CD4-positive, alpha-beta T cell treated with Interleukin-10 for 1 hour (primary cell): ENCODE measurements at regions not wholly inside any gene's neighbourhood (a gene's known extent, or its start where the extent isn't known, plus 50 kb on each side); places are given as distances from the start of the nearest gene placed in this dataset.

Experiments
- DNase-seq: peaks from one replicate; pipeline ENCODE4 v3.0.0-alpha.2; 2020

DNA sequence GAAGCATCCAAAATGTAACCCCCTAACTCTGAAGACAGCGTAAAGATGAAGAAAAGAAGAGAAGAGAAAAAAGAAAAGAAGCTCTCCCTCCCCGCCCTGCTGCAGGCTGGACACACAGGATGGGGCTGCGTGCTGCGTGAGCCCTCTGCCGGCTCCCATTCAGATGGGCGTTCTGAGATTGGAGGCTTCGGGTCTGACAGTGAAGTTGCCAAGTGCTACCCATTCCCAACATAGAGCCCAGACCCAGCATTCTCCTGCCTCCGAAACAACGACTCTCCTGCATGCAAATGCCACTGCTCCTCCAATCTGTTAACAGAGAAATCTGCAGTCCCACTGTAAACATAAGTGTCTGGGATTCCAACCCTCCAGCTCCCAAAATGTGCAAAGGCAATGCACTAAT is 234.9 kb downstream of the BCL11A start:
- no peak for DNase-seq

DNA sequence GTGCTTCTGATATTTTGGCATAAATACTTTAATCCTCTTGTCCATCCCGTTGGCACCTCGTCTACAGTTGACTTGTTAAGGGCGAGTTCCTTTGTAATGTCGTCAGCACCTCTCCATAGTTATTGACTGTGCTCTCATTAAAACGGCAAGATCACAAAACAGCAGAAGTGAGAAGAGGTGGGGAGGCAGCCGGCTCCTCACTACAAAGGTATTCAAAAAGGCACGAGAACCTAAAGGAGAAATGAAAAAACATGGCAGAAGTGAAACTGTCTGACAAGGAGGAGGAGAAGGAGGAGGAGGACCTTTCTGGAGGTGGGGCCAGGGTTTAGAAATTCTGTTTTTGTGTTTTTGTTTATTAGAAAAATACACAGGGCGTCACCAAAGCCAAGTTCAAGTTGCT is 235.6 kb downstream of the BCL11A start:
- DNase-seq: no peak

DNA sequence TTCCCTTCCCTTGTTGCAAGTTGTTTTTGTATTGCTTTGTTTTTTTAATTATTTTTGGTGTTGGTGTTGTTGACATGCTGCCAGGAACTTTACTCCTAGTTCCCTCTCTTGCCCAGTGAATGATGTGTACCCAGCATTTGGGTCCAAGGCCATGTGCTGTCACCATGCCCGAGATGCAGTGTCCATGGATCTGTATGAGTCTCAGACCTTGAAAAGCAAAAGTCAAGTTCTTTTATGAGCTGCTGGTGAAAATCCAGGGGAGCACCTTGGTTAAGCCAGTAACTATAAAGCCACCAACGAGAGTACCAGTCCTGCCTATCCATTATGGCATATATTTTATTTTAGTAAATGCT is 236.4 kb downstream of the BCL11A start:
- no peak for DNase-seq

DNA sequence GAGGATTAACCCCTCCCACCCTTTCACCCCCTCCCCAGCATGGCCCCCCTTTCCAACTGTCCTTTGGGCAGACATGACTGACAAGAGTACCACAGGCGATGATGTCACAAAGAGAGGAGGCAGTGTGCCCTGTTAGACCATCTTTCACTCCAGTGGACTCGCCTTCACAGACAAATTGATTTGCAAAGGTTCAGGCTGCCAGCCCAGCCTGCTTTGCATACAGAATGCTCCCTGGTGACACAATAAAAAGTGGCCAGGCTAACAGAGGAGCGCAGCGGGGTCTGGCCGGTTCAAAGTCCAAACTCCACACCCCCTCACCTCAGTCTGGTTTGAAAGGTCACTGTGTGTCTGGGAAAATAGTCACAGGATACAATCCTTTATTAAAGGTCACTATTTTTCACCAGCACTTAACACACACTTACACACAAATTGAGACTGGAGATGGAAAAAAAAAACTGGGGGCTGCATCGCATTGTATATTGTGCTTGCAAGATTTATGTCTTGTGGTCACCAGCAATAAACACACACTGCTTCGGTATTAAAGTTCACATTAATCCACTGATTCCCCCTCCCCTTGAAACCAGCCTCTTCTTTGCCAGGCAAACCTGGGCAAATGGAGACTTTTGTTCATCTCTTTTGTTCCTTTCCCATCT is 236.9 kb downstream of the BCL11A start:
- DNase-seq: no peak

DNA sequence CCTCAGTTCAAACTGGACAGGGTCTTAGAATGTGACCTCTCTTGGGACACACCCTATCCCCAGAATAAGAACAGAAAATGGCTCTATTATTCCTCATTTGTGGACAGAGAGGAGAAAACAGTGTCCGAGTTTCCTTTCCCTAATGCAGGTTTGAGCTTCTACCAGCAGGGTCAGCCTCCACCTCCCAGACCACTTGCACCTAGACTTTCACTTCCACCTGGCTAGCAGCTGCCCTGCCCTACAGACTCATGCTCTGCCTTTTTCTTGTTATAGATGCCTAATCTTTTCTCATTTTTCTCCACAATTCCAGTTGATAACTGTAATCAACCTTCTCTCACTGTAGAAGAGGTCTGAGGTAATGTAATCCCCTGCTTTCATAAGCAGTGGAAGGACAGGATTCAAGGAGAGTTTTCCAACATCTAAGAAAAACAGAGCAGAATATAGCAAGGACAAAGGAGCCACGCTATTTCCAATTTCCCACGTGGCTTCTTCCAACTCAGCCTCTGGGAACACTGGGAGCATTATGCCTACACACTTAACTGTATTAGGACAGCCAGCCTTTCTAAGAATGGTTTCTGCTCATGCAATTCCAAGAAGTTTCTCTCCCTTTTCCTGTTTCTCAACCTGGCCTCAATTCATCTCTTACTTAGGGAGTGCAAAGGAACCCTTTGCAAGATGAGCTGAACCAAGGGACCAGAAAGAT is 239.8 kb downstream of the BCL11A start:
- no peak for DNase-seq

DNA sequence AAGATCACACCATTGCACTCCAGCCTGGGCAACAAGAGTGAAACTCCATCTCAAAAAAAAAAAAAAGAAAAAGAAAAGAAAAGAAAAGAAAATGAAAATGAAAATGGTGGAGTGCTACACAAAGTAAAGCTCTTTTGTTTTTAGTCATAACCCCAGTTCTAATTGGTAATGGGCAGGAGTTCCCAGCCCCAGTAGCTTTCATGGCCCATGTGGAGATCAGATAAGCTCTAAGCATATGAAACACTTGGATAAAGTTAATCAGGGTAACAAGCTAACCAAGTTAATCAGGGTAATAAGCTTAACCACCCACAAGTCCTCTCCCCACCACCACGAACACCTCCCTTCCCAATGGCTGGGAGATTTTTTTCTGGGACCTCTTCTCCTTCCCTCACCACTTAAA is 240.8 kb downstream of the BCL11A start:
- no peak for DNase-seq

DNA sequence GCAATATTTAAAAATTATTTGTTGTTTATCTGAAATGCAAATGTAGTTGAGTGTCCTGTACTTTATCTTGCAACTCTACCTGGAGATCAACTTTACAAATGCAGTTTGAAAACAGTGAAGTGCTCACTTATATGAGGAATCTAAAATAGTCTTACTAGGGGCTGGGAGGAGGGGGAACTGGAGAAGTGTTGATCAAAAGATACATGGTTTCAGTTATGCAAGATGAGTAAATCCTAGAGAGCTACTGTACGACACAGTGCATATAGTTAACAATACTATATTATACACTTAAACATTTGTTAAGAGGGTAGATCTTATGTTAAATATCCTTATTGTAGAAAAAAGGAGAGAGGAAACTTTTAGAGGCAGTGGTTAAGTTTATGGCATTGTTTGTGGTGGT is 241.9 kb downstream of the BCL11A start:
- no peak for DNase-seq

DNA sequence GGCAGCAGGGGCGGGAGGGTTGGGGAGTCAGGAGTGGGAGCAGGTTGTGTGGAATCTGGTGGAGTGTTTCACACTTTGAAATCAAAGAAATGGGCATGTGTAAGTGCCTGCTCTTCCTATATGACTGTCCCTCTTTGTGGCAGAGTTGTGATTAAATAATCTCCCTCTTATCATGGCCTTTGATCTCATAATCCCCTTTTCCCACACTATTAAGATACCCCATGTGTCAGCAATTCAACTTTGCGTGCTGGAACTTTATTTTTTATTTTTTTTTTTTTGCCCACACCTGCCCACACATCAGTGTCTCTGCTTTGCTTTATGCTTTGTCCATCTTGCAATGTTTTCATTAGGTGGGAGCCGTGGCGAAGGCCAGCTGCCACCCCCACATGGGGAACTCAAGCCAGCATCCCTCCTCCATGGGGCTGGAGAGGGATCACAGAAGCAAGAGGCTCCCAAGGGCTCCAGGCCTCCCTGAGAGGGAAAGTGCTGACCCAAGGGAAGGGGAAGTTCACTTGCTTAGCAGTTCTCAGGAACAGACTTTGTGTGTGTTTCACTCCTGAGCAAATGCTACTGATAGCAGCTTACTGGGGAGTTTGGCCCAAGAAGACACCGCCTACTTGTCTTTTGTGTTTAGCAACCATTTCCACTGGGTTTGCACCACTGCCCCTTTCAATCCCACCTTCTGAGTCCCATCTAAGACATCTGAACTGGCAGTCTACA is 243.4 kb downstream of the BCL11A start:
- no peak for DNase-seq

DNA sequence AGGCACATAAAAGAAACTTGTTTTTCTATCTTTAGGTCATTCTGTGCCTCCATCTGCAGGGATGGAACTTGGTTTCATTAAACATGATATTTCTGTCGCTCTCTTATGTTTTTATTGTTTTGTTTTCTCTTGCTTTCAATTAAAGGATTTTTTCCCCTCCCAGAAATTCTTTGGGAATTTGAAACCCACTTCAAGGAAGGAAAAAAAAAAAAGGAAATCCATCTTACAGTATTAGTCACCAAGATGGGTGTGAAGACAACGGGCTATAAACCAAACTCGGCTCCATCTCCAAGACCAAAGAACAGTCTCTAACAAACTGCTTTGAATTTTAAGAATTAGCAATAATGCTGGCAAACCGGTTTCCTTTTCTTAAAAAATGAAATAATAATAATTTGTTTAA is 244.1 kb downstream of the BCL11A start:
- DNase-seq: no peak

DNA sequence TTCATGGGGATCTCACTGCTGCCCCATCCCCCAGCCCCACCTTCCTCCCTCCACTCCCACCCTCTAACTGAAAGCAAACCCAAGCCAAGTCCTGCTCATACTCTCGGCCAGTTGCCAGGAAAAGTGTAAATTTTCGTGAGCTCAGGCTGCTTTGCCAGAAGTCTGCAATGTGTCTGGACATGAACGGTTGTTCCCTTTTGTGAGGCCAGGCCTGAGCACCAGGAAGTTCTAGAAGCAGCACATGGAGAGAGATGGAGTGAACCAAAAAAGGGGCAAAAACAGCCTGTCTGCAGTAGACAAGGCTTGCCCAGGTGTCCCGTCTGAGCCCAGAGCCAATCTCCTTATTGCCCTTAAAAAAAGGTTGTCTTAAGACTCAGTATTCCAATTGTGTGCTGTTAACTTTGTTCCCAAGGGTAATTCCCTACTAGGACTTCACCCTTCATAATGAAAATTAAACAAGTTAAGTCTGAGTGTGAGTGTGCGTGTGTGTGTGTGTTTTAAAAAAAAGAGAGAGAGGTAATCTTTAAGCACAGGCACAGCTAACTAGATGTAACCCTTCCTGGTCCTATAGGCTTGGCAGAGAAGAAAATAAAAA is 247.1 kb downstream of the BCL11A start:
- DNase-seq: no peak

DNA sequence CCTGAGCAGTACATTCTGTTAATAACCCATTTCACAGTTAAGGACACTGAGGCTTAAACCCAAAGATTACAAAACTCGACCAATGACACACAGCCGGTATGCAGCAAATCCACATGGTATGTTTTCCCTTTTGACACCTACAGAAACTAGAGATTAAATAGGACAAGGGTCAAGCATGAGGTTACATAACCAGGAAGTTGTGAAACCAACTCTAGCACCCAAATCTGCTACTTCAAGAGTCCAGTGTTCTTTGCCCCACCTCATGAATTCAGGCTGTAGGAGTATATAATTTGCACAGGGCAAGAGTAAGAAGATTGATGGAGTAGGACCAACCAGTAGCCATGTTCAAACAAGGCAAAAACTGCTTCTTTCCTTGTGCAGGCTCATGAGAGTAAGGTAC is 249.8 kb downstream of the BCL11A start:
- no peak for DNase-seq

DNA sequence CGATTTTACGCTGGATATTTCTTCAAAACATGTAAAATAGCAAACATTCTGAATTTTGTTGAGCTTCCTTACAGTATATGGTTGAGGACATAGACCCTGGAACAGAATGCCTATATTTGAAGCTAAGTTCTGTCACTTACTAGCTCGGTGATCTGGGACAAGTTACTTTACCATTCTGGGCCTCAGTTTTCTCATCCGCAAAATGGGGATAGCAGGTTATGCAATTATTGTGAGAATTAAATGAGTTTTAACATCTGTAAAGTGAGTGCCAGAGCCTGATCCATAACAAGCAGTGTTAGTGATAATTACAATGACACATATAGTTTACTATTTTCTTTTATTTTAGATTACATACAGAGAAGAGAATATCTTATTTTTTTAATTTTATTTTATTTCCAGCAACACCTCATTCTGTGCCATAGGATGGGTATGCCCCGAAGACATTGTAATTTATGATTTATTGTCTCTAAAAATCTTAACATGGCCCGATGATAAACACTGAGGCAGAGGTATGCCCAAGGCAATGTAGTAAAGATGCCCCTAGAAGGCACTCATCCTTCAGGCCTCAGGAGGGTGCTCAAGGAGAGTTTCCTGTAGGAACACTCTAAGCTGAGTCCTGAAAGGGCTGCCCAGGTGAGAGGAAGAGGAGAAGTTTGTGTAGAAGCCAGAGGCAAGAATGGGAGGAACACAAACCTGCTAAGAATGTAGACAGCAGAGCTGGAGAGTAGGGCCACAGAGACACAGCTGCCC is 250.9 kb downstream of the BCL11A start:
- DNase-seq: no peak

DNA sequence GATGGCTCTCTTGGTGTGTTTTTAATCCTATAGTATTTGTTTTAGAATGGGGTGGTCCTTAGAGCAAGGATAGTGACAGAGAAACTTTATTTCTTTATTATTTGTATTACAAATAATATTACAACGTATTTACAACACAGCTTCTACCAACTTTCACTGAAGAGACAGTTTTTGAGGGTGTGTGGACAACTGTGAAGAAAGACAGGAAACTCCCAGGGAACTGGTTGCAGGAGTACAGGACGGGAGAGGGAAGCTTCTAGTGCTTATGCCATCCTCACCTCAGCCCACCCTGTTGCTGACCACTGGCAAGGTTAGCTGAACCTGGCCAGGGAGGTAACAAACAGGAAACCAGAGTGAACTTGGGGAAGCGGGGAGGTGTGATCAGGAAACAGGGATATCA is 251.7 kb downstream of the BCL11A start:
- DNase-seq: no peak

DNA sequence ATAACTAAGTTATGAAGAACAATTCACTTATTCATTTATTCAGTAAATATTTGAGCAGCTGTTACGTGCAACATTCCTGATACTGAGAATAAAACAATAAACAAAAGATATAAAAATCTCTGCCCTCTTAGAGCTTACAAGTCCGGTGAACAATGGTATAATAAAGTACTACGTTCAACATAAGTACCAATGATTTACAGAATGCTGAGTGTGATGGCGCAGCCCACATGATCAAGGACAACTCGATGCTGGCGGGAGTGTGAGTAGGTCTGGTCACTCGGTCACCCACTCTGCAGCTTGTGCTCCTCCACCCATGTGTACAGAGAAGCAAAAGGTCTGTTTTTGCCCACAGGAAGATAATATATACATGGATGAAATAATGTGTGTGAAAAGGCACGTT is 254.3 kb downstream of the BCL11A start:
- DNase-seq: no peak

DNA sequence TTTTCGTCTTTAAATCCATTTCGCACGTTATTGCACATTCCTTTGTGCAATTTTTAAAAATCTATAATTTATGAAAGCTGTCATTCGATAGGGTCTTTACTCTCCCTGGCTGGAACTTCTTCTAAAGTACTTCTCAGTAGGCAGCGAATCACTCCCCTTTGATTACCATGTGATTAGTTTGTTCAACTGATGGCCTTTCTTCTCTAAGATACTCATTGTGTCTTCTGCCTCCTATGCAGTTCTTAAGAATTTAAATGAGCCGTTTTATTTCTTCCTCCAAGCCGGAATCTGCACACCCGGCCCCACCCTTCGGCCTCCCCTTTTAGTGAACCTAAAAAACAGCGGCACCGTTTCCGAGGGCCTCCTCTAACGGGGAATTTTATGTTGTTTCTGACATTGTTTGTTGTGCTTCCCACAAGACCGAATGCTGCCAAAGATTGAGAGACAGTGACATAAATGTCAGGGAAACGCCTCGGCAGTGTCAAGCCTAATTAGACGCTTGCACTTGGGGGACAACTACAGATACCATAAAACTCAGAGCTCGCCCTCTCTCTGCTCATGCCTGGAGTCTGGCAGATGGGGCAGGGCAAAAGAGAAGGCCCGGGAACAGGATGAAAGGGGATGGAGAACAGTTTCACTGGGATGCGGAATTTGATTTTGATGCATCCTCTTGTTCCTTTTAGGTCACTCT is 255.3 kb downstream of the BCL11A start:
- DNase-seq: no peak

DNA sequence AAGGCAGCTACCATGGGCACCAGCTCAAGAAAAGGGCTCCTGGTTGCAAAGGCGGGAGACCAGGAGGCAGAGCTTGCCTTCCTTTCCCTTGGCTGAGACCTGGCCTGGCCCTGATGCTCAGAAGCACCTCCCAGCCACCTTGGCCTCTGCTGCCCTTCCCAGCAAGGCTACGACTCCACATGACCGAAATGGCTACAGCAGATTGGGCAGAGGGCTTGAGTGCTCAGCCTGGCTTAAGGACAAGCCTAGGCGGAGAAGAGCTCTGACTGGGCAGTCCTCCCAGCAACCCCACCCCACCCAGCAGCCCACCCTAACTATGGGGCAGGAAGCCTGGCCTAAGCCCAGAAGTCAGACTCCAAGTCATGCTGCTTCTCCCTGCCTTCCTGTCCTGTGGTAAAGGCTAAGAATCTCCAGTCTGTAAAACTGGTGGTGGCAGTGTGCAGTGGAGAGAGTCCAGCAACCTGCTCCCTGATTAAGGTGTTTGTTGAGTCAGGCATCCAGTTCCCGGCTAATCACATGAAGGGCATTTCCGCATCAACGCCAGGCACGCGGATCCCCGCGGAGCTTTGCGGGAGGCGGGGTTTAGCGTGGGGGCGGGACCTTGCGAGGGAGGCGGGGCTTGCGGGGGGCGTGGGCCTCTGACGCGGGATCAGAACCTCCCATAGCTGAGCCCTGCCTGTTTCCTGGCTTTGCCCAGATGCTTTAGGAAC is 256.0 kb downstream of the BCL11A start:
- DNase-seq: no peak

DNA sequence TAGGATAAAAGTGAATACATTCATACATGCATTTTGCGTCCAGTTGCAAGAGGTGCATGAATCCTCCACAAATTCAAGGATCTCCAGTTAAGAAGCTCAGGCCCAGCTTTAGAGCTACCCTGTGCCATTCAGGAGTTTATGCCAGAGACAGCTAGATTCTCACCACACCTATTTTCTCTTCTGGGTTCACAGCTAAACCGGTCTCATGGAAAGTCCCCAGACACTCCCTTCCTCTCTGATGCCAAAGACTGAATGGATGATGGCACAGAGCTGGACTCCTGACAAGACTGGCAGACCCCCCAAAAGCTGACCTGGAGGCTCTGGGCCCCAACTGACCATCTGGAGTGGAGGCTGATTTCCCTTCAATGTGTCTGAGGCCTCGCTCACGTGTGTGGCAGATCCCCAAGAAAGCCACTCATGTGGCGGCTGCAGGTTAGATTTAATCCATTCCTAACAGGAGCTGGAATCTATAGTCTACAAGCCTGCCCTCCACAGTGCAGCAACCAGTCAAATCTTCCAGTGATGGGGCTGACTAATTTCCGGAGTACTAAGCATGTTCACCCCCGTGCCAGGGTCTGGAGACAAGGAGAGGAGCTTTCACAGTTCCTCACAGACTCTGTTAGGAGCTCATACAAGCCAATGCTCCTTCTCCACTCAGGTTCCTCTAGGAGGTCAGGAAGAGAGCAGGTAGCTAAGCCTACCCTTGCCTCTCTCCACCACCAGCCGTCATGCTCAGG is 257.1 kb downstream of the BCL11A start:
- DNase-seq: no peak

DNA sequence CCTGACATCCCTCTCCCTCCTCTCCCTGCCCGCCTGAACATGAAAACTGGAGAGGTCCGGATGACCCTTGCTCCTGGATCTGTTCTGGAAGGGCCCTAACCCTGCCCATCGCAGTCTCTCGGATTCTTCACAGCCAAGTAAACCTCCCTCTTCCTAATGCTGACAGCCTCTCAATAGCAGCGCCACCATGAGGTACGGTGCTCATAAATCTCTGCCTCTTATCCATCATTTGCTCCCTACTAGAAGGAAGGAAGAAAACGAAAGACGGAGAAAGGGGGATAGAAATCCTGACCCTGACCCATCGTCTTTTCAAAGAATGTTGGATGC is 257.9 kb downstream of the BCL11A start:
- no peak for DNase-seq

DNA sequence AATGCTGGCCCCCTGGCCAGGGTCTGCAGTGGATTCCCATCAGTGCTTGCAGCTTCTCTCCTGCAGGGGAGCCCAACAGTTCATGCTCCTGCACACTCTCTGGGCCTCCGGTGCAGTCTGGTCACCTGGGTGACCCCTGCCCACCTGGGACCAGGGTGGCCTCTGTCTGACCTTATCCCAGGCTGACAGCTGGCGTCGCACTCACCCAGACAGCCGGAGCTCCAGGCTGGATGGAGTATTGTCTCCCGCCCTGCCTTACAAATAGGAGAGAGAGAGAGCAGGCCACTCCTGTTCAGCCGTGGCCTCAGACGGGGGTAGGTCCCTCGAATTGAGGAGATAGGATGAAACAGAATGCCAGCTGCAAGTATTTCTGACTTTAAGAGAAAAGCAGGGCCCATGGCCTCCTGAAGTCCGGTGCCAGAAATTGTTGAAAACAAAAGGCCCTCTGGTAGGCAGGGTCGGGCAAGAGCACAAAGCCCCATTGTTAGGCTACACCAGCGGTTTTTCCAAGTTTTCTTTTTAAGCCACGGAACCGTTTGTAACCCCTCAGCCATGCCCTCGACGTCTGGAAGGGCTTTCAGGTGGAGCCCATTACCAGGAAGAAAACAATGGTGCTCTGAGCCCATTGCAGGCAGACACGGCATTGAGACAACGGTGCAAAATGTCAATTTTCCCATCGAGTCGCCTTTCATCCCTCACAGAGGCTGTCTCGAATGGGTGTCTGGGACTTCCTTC is 258.4 kb downstream of the BCL11A start:
- DNase-seq: no peak

DNA sequence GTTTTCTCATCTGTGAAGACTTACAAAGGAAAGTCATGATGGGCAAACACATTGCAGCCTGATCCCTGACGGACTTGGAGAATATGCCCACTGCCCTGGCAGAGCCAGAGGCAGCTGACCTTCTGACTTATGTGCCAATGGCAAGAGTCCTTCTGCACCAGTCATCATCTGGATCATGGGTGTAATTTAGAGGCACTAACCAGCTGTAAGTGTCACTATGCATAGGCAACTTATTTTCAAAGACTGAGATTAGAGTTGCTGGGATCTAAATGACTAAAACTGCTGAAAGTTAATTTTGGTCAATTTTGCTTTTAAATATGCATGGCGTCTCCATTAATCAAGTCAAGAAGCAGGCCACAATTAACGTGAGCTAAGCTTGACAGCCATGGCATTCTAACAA is 261.2 kb downstream of the BCL11A start:
- no peak for DNase-seq

DNA sequence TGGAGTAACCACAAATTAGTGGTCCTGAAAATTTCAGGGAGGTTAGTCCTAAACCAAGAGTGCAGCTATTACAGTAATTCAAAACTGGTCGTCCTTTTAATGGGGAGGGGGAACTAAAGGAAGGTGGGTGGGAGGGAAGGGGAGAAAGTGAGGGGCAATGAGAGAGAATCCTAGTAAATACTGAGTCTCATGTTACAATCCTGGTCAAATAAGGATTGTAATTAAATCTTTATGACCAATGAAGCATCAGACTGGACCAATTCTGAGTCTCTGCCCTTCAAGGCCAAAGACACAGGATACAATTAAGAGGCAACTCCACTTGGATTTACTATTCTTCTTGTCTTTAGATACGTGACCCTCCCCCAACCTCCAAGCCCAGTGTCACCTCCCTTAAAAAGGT is 262.9 kb downstream of the BCL11A start:
- DNase-seq: no peak
